ENCODE measurements at regions not wholly inside any gene's neighbourhood (a gene's known extent, or its start where the extent isn't known, plus 50 kb on each side); places are given as distances from the start of the nearest gene placed in this dataset.
"Not testable (repeated sequence)": the region's sequence is repeated elsewhere in the genome, so short reads cannot be mapped to it uniquely, and the experiment has no call there.

- DNase-seq (ENCODE audit: extremely low read depth in 1 of 2, low read depth in 1 of 2) = not testable (repeated sequence)
Measured at GRCh38 chr7:73244782-73245311, 63.8 kb downstream of the NSUN5 start.

DNA sequence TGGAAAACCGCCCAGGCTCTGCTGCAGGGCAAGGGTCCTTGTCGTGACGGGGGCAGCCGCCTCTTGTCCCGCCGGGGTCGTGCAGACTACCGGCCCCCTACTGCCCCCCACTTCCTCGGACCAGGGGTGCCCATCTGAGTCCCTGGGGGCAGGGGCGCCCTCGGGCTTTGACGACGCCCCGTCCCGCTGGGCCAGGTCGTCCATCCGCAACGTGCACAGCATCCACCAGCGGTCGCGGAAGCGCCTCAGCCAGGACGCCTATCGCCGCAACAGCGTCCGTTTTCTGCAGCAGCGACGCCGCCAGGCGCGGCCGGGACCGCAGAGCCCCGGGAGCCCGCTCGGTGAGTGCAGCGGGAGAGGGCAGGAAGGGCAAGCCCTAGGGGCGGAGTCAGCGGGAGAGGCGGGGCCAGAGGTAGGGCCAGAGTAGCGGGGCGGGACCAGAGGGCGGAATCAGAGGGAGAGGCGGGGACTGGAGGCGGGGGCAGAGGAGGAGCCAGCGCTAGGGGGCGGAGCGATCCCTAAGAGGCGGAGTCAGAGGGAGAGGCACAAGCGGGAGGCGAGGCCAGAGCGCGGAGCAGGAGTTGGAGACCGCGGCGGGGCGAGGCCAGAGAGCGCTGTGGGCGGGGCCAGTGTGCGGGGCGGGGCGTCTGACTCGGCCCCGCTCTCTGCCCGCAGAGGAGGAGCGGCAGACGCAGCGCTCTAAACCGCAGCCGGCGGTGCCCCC lies 73.5 kb downstream of the NSUN5 start:
- DNase-seq (ENCODE audit: extremely low read depth in 1 of 2, low read depth in 1 of 2) = peak; percentile 71 to 80

GRCh38 chr7:73225745-73226144 lies 82.9 kb downstream of the NSUN5 start:
- not testable (repeated sequence) for DNase-seq (ENCODE audit: extremely low read depth in 1 of 2, low read depth in 1 of 2)

DNA sequence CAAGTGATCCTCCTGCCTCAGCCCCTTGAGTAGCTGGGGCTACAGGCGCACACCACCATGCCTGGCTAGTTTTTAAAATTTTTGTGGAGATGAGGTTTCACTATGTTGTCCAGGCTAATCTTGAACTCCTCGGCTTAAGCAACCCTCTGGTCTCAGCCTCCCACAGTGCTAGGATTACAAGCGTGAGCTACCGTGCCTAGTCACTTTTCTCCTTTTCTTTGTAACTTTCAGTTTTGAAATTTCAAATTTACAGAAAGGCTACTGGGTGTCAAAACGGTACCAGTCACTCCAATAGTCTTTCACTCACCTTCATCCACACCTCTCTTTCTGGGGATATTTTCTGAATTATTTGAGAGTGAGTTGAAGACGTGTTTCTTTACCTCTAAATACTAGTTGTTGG lies 86.9 kb downstream of the NSUN5 start:
- not testable (repeated sequence) for DNase-seq (ENCODE audit: extremely low read depth in 1 of 2, low read depth in 1 of 2)

DNA sequence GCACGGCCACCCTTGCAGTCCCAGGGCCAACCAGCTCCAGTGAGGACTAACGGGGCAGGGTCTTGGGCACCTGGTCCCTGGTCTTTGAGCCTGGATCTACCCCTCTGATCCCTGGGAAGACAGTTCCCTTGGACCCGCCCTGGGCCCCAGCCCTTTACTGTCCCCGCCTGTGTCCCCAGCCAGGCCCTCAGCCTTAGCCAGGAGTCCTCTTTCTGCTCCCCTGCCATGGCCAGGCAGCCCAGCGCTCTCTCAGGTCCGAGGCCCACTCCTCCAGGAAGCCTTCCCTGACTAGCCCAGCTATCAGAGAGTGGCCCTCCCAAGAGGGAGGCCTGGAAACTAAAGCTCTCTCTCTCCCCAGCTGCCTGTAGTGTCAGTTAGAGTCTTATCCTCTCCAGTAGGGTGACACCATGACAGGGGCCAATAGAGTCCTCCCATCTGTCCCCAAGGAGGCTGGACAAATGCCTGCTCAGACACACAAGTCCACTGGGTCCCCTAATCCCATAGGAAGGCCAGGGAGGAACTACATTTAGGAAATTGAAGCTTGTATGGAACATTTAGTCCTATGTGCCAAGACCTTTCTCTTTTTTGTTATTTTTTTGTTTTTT lies 87.8 kb downstream of the NSUN5 start:
- DNase-seq (ENCODE audit: extremely low read depth in 1 of 2, low read depth in 1 of 2) = not testable (repeated sequence)

- DNase-seq (ENCODE audit: extremely low read depth in 1 of 2, low read depth in 1 of 2) = not testable (repeated sequence)
Measured at GRCh38 chr7:73220357-73220756, 88.3 kb downstream of the NSUN5 start.

DNA sequence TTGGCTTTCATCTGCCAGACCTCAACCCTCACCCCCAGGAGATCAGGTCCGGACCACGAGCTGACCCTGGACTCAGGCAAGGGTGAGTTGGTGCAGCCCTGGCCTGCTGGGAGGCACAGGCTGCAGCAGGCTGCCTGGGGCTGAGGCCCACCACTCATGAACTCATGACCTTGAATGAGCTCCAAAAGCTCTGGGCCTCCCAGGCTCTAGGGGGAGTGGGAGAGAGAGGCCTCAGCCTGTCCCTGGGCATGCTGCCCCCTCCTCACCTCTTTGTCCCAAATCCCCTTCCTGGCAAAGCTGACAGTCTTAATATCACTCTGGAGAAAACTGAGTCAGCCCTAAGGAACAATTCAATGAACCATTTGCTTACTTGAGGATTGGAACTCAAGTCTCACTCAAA lies 89.8 kb downstream of the NSUN5 start:
- not testable (repeated sequence) for DNase-seq (ENCODE audit: extremely low read depth in 1 of 2, low read depth in 1 of 2)

- DNase-seq (ENCODE audit: extremely low read depth in 1 of 2, low read depth in 1 of 2) = not testable (repeated sequence)
Measured at GRCh38 chr7:73216046-73216675, 92.5 kb downstream of the NSUN5 start.

DNA sequence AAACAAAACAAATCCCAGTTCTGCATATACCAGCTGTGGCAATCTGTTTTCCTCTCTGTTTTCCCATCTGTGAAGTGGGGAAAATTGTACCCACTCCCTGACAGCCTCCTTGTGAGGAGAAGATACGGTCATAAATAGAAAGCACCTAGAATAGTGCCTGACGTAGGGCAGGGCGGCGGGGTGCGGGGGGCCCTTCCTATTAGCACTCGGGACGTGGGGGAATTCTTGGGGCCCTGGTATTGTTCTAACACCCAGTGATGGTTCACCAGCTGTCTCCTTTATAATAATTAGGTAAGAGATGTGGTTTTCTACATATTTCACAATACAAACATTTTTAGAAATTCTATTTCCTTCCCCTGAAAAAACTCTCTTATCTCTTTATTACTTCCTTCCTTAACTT lies 93.4 kb downstream of the NSUN5 start:
- not testable (repeated sequence) for DNase-seq (ENCODE audit: extremely low read depth in 1 of 2, low read depth in 1 of 2)

DNA sequence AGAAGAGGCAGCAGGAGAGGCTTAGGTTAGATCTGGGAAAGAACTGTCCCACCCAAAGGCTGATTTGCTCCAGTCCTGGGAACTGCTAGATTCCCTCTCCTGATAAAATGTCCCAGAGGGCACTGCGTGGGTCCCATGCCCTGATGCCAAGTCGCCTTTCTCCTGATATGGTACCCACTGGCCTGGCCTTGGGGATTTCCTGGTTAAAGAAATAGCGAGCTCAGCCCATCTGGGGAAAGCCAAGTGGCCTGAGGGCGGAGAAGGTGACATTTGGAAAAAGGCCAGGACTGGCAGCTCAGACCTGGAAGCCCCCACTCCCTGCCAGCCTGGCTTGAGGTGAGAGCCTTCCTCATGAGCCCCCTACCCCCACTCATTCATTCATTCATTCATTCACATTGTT lies 94.2 kb downstream of the NSUN5 start:
- not testable (repeated sequence) for DNase-seq (ENCODE audit: extremely low read depth in 1 of 2, low read depth in 1 of 2)

DNA sequence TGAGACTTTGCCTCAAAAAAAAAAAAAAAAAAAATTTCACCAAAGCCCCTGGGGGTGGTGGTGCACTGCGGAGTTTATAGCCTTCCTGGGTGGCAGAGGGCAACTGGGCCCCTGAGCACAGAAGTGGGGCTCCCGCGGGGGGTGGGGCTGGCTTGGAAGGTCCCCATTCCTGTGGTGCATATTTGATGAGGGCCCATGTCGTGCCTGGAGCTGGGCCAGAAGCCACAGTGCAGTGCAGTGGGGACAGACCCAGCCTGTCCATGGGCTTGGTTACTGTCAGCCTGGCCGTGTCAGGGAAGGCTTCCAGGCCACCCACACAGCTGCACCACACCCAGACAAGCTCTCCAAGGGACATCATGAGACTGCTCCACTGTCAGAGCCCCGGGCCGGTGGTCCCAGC lies 95.5 kb downstream of the NSUN5 start:
- DNase-seq (ENCODE audit: extremely low read depth in 1 of 2, low read depth in 1 of 2) = not testable (repeated sequence)

- DNase-seq (ENCODE audit: extremely low read depth in 1 of 2, low read depth in 1 of 2) = not testable (repeated sequence)
Measured at GRCh38 chr7:73205594-73205993, 103.0 kb downstream of the NSUN5 start.

DNA sequence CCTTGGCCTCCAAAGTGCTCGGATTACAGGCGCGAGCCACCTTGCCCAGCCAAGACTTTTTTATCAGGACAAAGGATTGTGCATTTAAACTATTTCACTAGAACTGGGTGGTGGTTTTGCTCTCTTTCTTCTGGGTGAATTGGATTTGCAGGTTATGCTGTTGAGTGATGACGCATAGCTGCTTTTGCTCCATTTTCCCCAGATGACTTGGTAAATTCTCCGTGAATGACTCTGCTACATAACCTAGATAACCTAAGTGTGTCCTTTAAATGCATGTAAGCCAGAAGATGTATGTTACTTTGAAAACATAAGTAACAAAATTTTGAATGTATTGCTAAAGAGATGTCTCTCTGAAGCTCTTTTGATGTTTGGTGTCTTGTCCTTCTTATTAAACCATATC lies 103.7 kb downstream of the NSUN5 start:
- DNase-seq (ENCODE audit: extremely low read depth in 1 of 2, low read depth in 1 of 2) = not testable (repeated sequence)

- not testable (repeated sequence) for DNase-seq (ENCODE audit: extremely low read depth in 1 of 2, low read depth in 1 of 2)
Measured at GRCh38 chr7:73203312-73203711, 105.3 kb downstream of the NSUN5 start.

DNA sequence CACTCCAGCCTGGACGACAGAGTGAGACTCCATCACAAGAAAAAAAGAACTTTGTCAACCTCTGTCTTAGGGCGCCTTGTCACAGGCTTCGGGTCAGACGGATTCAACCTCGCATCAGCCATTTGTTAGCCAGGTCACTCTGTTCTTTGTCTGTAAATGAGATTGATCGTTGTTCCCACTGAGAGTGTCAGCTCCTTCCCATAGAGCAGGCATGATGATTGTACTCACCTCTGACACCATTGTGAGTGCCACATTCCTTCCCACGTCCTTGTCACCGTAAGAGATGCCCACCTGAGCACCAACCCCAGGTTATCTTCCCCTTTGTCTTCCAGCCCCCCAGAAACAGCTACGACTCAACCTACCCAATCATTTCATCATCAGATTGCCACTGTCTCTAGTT lies 107.4 kb downstream of the NSUN5 start:
- not testable (repeated sequence) for DNase-seq (ENCODE audit: extremely low read depth in 1 of 2, low read depth in 1 of 2)

DNA sequence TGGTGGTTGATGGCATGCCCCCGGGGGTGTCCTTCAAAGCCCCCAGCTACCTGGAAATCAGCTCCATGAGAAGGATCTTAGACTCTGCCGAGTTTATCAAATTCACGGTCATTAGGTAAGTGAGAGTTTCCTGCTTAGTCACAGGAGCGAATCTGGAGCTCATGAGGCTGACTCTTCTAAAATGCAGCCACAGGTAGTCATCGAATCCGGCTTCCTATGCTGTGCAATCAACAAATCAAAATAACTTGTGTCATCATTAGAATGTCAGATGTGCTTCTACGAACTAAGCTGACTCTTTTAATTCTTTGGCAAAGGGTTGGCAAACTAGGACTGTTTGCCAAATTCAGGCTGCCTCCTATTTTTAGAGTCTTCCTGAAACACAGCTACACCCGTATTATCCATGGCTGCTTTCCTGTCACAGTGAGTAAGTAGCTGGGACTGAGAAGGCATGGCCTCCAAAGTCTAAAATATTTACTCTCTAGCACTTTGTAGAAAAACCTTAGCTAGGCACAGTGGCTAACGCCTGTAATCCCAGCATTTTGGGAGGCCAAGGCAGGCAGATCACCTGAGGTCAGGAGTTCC lies 108.0 kb downstream of the NSUN5 start:
- DNase-seq (ENCODE audit: extremely low read depth in 1 of 2, low read depth in 1 of 2) = not testable (repeated sequence)

GRCh38 chr7:73193991-73194390 lies 108.2 kb upstream of the SPDYE9 start:
- DNase-seq (ENCODE audit: extremely low read depth in 1 of 2, low read depth in 1 of 2) = not testable (repeated sequence)

DNA sequence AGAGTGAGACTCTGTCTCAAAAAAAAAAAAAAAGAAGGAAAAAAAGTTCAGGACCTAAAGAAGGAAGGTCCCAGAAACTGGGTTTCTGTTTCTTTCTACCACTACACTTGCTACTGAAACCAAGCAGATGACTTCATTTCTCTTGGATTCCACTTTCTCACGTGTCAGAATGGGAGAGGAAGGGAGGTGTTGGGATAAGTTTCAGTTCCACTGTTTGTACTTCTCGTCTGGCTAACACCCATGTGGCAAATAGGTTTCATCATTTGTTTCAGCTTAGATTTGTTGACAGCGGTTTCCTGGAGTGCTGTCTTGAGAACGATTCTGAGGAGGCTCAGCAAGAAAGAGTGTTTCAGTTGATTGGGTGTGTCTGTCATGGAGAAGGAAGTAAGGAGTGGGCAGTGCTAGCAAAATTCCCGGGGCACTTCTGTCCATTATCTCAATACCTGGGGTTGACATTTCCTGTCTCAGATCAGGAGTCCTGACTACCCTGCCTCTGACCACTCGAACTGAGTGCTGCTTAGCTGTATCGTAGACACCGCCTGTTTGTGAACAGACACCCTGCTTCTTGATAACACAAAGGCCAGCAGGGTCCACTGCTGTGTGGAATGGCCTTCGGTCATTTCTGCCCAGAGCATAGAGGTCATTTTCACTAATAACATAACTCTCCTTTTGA lies 104.8 kb upstream of the SPDYE9 start:
- not testable (repeated sequence) for DNase-seq (ENCODE audit: extremely low read depth in 1 of 2, low read depth in 1 of 2)

DNA sequence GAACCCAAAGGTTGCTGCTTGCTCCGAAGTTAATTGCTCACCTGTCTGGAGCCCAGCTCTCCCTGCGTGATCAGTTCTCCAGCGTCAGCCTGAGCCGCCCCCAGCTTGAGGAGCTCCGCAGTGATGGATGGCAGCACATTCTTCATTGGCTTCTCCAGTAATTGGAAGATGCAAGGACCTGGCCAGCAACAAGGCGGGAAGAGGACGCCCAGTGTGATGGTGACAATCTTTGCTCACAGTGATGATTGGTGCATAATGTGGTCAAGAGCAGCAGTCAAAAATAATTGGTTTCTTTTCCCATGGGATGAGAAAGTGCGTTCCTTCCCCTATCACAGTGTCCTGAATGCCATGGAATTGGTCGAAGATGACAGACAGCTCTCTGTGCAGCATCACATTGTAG lies 102.4 kb upstream of the SPDYE9 start:
- not testable (repeated sequence) for DNase-seq (ENCODE audit: extremely low read depth in 1 of 2, low read depth in 1 of 2)

DNA sequence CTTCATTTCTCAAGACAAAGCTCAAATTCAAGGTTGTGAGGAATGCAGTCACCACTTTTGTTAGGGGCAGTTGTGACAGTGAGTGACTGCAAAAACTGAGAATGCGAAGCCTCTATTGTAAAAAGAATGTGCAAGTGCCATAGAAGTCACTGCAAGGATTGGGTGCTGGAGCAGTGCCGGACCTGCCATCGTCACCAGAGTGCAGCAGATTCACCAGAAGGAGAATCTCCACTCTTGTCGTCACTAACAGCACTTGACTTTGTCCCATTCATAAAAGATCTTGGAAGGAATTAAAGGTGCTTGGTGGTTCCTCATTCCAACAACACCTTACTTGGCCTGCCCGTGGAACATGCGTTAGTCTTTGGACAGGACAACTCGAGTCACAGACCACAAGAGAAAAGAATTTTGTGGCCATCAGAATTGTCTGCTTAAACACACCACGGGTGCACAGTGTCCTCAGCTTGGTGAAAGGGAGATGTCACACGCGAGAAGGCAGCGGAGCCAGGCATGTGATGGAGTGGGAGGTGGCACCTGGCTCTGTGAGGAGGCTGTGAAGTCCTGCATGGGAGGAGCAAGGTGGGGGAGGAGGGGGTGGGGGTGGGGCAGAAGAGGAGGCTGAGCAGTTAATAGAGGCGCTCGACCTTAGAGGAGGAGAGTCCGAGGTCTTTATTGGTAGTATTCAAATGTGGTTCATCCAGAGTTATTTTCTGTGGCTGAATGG lies 100.9 kb upstream of the SPDYE9 start:
- not testable (repeated sequence) for DNase-seq (ENCODE audit: extremely low read depth in 1 of 2, low read depth in 1 of 2)
